ENCODE measurements at regions not wholly inside any gene's neighbourhood (a gene's known extent, or its start where the extent isn't known, plus 50 kb on each side); places are given as distances from the start of the nearest gene placed in this dataset.

GRCh38 chr18:47571957-47572356 is 320.5 kb upstream of the SKOR2 start:
- Mint-ChIP-seq H3K36me3 (ENCODE audit: low read depth) (no peaks in the 10 kb centered on the region), H3K27ac (no peak overlapping the region), H3K9me3 (no peaks in the 10 kb centered on the region), H3K4me1 (peaks cover 65% of the 10 kb centered on the region), H3K4me3 (no peak overlapping the region), H3K27me3 (ENCODE audit: low read depth, poor library complexity) (peaks cover 37% of the 10 kb centered on the region)
- TF ChIP-seq CTCF (IDR thresholded peaks at IDR 0.05): no peak
- DNase-seq: peak; percentile 49

GRCh38 chr18:47566809-47567208 is 315.3 kb upstream of the SKOR2 start:
- Mint-ChIP-seq H3K27me3 (ENCODE audit: low read depth, poor library complexity) (peaks cover 45% of the 10 kb centered on the region), H3K9me3 (peaks cover 11% of the 10 kb centered on the region), H3K4me1 (peaks cover 28% of the 10 kb centered on the region), H3K4me3 (no peak overlapping the region), H3K27ac (no peak overlapping the region), H3K36me3 (ENCODE audit: low read depth) (no peaks in the 10 kb centered on the region)
- no peak for DNase-seq
- TF ChIP-seq CTCF (IDR thresholded peaks at IDR 0.05): no peak

GRCh38 chr18:47560723-47561715 is 309.6 kb upstream of the SKOR2 start:
- peaks cover 29% of the 10 kb centered on the region for H3K4me1 Mint-ChIP-seq
- H3K9me3 Mint-ChIP-seq: peaks cover 12% of the 10 kb centered on the region
- no peak overlapping the region for H3K27ac Mint-ChIP-seq
- no peak for TF ChIP-seq CTCF (IDR thresholded peaks at IDR 0.05)
- peaks cover 75% of the 10 kb centered on the region for H3K27me3 Mint-ChIP-seq (ENCODE audit: low read depth, poor library complexity)
- H3K36me3 Mint-ChIP-seq (ENCODE audit: low read depth): no peaks in the 10 kb centered on the region
- DNase-seq: no peak
- H3K4me3 Mint-ChIP-seq: no peak overlapping the region

GRCh38 chr18:47558110-47558750 is 306.8 kb upstream of the SKOR2 start:
- Mint-ChIP-seq H3K4me1 (peaks cover 36% of the 10 kb centered on the region), H3K27ac (no peak overlapping the region), H3K36me3 (ENCODE audit: low read depth) (no peaks in the 10 kb centered on the region), H3K4me3 (no peak overlapping the region), H3K9me3 (peaks cover 3% of the 10 kb centered on the region), H3K27me3 (ENCODE audit: low read depth, poor library complexity) (peaks cover 62% of the 10 kb centered on the region)
- no peak for TF ChIP-seq CTCF (IDR thresholded peaks at IDR 0.05)
- DNase-seq: no peak

GRCh38 chr18:47557160-47557559 is 305.7 kb upstream of the SKOR2 start:
- peaks cover 3% of the 10 kb centered on the region for H3K9me3 Mint-ChIP-seq
- H3K4me3 Mint-ChIP-seq: no peak overlapping the region
- H3K36me3 Mint-ChIP-seq (ENCODE audit: low read depth): no peaks in the 10 kb centered on the region
- no peak for DNase-seq
- no peak overlapping the region for H3K27ac Mint-ChIP-seq
- peaks cover 57% of the 10 kb centered on the region for H3K27me3 Mint-ChIP-seq (ENCODE audit: low read depth, poor library complexity)
- TF ChIP-seq CTCF (IDR thresholded peaks at IDR 0.05): no peak
- peaks cover 36% of the 10 kb centered on the region for H3K4me1 Mint-ChIP-seq
